Stomach (tissue), 4 donors: ENCODE measurements at regions not wholly inside any gene's neighbourhood (a gene's known extent, or its start where the extent isn't known, plus 50 kb on each side); places are given as distances from the start of the nearest gene placed in this dataset.

ENCODE experiments used
- CTCF ChIP-seq, 7 experiments: fragments of 450-650 bp in 4 of 7; fragments of 200-600 bp in 3 of 7; sonication (generic) in 3 of 7; IDR thresholded peaks; one replicate each; pipeline ENCODE4 v1.5.1; 2016 to 2019; ENCODE audit warnings: antibody characterized with exemption in 7 of 7, control low read depth in 2 of 7, mild to moderate bottlenecking in 1 of 7
- POLR2A ChIP-seq, 4 donors: fragments of 450-650 bp; IDR thresholded peaks; one replicate each; pipeline ENCODE4 v1.6.1; 2016; ENCODE audit warnings: antibody characterized with exemption in 4 of 4, control low read depth in 2 of 4, mild to moderate bottlenecking in 1 of 4, moderate library complexity in 1 of 4
- POLR2AphosphoS5 ChIP-seq, 3 donors: sonication (generic); formaldehyde crosslinking; IDR thresholded peaks; one replicate each; pipeline ENCODE4 v1.6.1; 2016; ENCODE audit warnings: antibody characterized with exemption in 3 of 3

DNA sequence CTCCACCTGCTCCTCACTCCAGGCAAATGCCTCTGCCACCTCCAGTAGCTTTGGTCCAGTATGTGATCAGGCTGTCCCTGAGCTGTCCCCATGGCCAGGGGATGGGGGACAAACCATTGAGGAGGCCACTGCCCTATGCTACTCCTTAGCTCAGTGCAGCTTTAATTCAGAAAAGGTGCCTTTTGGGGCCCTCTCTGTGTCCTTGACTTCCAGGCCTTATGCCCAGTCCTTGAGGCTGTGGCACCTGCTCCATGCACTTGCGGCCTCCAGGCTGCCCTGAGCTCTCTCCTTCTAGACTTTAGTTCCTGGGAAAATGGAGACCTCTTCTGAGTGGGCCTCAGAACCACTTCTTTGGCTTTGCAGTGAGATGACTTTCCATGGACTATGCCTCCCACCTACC lies 650.8 kb upstream of the CELF2 start:
- TF ChIP-seq POLR2A (IDR thresholded peaks at IDR 0.05) (no peak), POLR2AphosphoS5 (IDR thresholded peaks at IDR 0.05) (no peak), CTCF (IDR thresholded peaks at IDR 0.05) (no peak)
